Stimulated activated naive CD8-positive, alpha-beta T cell treated with anti-CD3 and anti-CD28 coated beads, Interleukin-15, Interleukin-2, amounts not matched to agents 100 U/mL and 50 U/mL, for 24 hours (primary cell): ENCODE measurements at regions not wholly inside any gene's neighbourhood (a gene's known extent, or its start where the extent isn't known, plus 50 kb on each side); places are given as distances from the start of the nearest gene placed in this dataset.

Experiments used
- ATAC-seq: fragments of 150-1000 bp; cut with Tn5 transposase; one replicate; pipeline ENCODE4 v1.10.0; 2021
- DNase-seq: peaks from one replicate; pipeline ENCODE4 v3.0.0; 2021

GRCh38 chr14:51145246-51145645 is 50.3 kb upstream of the TRIM9 start:
- DNase-seq, result no peak
- ATAC-seq, result no peak

- DNase-seq (no peak), ATAC-seq (no peak)
Observed at GRCh38 chr14:51147183-51147582, 52.3 kb upstream of the TRIM9 start.

- ATAC-seq, result no peak
- no peak for DNase-seq
Observed at GRCh38 chr14:51155326-51155725, 60.4 kb upstream of the TRIM9 start.

GRCh38 chr14:51157012-51157411 is 62.1 kb upstream of the TRIM9 start:
- ATAC-seq, result no peak
- no peak for DNase-seq

- DNase-seq (no peak), ATAC-seq (no peak)
Observed at GRCh38 chr14:51160871-51161270, 66.0 kb upstream of the TRIM9 start.

- DNase-seq, result no peak
- no peak for ATAC-seq
Observed at GRCh38 chr14:51165415-51165814, 70.5 kb upstream of the TRIM9 start.

GRCh38 chr14:51167587-51168214 is 72.3 kb upstream of the TMX1 start:
- peak; percentile 93 for ATAC-seq
- DNase-seq, result no peak

GRCh38 chr14:51168215-51168613 is 71.8 kb upstream of the TMX1 start:
- ATAC-seq, result peak; percentile 6
- DNase-seq, result no peak

GRCh38 chr14:51173863-51174262 is 66.2 kb upstream of the TMX1 start:
- DNase-seq (no peak), ATAC-seq (no peak)

GRCh38 chr14:51176839-51177238 is 63.2 kb upstream of the TMX1 start:
- DNase-seq, result no peak
- ATAC-seq, result no peak

GRCh38 chr14:51180577-51180976 is 59.5 kb upstream of the TMX1 start:
- ATAC-seq, result no peak
- DNase-seq, result no peak

- ATAC-seq, result no peak
- no peak for DNase-seq
Observed at GRCh38 chr14:51182131-51182565, 57.9 kb upstream of the TMX1 start.

- DNase-seq (peak; percentile 23), ATAC-seq (no peak)
Observed at GRCh38 chr14:51185180-51185579, 54.9 kb upstream of the TMX1 start.

- no peak for ATAC-seq
- DNase-seq, result no peak
Observed at GRCh38 chr14:51185754-51186153, 54.3 kb upstream of the TMX1 start.

GRCh38 chr14:51188566-51189185 is 51.4 kb upstream of the TMX1 start:
- ATAC-seq, result no peak
- no peak for DNase-seq

GRCh38 chr14:51189600-51190376 is 50.3 kb upstream of the TMX1 start:
- DNase-seq, result no peak

More at GRCh38 chr14:51189600-51190376, 50.3 kb upstream of the TMX1 start:
- no peak for ATAC-seq
